ENCODE measurements at regions not wholly inside any gene's neighbourhood (a gene's known extent, or its start where the extent isn't known, plus 50 kb on each side); places are given as distances from the start of the nearest gene placed in this dataset.

DNA sequence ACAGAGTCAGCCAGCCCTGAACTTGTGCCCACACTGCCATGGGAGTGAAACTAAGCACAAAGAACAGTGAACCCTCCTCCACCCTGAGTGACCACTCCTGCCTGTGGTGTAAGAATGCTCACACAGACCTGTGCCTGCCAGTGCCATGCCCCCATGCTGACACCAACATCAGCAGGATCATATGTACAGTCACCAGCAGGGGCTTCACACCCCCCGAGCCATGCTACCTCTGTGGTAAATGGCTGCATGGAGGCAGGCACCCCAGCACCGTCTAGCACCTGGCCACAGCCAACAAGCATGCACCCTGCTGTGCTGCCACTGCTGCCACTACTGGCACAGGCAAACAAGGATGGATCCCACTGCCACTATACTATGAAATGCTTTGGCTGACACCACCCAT, 344.4 kb upstream of the CCDC196 start:
- DNase-seq (no peak), ATAC-seq (no peak)
- no peaks in the 10 kb centered on the region for H3K27me3 ChIP-seq
- H3K4me1 ChIP-seq: peaks cover 0 to 10% (median 0%) of the 10 kb centered on the region in 12 donors
- H3K27ac ChIP-seq: no peak overlapping the region
- no peak overlapping the region for H3K4me3 ChIP-seq
- TF ChIP-seq, protein P1, sequence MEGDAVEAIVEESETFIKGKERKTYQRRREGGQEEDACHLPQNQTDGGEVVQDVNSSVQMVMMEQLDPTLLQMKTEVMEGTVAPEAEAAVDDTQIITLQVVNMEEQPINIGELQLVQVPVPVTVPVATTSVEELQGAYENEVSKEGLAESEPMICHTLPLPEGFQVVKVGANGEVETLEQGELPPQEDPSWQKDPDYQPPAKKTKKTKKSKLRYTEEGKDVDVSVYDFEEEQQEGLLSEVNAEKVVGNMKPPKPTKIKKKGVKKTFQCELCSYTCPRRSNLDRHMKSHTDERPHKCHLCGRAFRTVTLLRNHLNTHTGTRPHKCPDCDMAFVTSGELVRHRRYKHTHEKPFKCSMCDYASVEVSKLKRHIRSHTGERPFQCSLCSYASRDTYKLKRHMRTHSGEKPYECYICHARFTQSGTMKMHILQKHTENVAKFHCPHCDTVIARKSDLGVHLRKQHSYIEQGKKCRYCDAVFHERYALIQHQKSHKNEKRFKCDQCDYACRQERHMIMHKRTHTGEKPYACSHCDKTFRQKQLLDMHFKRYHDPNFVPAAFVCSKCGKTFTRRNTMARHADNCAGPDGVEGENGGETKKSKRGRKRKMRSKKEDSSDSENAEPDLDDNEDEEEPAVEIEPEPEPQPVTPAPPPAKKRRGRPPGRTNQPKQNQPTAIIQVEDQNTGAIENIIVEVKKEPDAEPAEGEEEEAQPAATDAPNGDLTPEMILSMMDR (IDR thresholded peaks at IDR 0.05): no peak
- TF ChIP-seq POLR2A (IDR thresholded peaks at IDR 0.05): no peak
- H3K9me3 ChIP-seq: peaks cover 0 to 4% (median 0%) of the 10 kb centered on the region in 12 donors
- 74 to 83% (median 76%) methylated on average over 2 of the region's 2 CpGs for WGBS, 4 donors
- no peaks in the 10 kb centered on the region for H3K36me3 ChIP-seq
- intact Hi-C loops (cut with DNase I): no loop called here

DNA sequence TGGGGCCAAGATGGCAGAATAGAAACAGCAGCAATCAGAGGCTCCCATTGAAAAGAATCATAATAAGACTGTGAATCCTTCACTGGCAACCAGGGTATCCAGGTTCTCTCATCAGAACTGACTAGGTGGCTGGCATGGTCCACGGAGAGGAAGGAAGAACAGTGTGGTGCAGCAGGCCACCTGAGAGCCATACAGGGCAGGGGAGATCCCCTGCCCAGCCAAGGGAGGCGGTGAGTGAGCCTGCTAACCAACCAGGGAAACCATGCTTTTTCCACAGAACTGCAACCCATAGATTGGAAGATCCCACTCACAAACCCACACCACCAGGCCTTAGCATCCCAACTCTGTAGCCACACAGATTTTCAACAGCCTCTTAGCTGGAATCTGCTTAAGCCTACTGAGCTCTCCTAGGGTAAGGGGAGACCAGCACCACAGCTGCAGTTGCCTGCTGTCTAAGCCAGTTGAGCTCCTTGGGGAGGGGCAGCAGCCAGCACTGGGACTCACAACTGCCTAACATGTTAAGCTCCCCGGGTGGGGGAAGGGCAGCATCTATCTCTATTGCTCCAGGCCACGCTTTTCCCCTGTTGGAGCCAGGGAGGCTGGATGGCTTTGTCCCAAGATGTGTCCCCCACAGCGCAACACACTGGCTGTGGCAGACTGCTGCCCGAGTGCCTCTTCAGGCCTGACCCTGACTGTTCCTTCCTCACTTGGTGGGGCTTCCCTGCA, 342.6 kb upstream of the CCDC196 start:
- peaks cover 0 to 4% (median 0%) of the 10 kb centered on the region in 12 donors for H3K9me3 ChIP-seq
- WGBS, 4 donors: 77 to 90% (median 83%) methylated on average over 6 of the region's 6 CpGs
- ATAC-seq (no peak), DNase-seq (no peak)
- no peaks in the 10 kb centered on the region for H3K36me3 ChIP-seq
- intact Hi-C loops (cut with DNase I): no loop called here
- no peaks in the 10 kb centered on the region for H3K27me3 ChIP-seq
- H3K4me1 ChIP-seq: peaks cover 0 to 10% (median 0%) of the 10 kb centered on the region in 12 donors
- no peak overlapping the region for H3K4me3 ChIP-seq
- TF ChIP-seq POLR2A (IDR thresholded peaks at IDR 0.05): no peak
- TF ChIP-seq, protein P1 (IDR thresholded peaks at IDR 0.05): no peak
- no peak overlapping the region for H3K27ac ChIP-seq

DNA sequence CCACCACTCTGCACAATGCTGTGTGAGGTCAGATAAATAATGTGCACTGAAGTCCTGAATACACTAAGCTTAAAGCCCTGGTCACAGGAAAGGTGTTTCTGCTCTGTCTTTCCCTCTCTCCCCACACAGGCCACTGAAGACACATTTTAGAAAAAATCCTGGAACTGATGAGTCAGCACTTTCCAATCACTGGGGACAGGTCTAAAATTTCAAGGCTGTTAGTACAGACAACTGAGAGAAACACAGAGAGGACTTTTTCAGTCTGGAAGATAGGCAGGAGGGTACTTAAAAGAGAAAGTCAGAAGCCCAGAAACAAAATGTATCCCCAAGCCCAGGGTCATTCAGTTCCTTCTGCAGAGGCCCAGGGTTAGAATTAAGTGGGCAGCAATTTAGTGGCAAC, 333.9 kb upstream of the CCDC196 start:
- no peaks in the 10 kb centered on the region for H3K27me3 ChIP-seq
- no peak overlapping the region for H3K4me3 ChIP-seq
- peaks cover 0 to 9% (median 0%) of the 10 kb centered on the region in 12 donors for H3K9me3 ChIP-seq
- intact Hi-C loops (cut with DNase I): no loop called here
- DNase-seq (no peak), ATAC-seq (no peak)
- TF ChIP-seq, protein P1 (IDR thresholded peaks at IDR 0.05): no peak
- TF ChIP-seq POLR2A (IDR thresholded peaks at IDR 0.05): no peak
- peaks cover 0 to 6% (median 0%) of the 10 kb centered on the region in 12 donors for H3K4me1 ChIP-seq
- H3K27ac ChIP-seq: no peak overlapping the region
- H3K36me3 ChIP-seq: no peaks in the 10 kb centered on the region

DNA sequence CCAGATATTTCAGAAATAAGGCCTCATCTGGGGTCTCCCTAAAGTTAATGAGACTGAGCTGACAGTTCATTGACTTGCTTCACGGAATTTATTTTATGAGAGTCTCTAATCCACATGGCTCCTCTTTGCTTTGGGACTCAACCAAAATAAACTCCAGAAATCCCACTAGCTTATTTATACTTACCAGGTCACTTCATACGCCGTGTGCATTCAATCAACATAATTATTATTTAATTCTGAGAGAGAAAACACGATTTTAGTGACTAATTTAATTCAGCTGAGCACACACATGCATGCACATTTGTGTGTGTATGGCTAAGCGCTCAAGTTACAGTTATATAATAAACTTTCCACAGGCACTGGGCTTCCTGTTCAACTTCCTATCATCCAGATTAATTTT, 333.4 kb upstream of the CCDC196 start:
- H3K36me3 ChIP-seq: no peaks in the 10 kb centered on the region
- no peaks in the 10 kb centered on the region for H3K27me3 ChIP-seq
- no peak overlapping the region for H3K27ac ChIP-seq
- WGBS, 4 donors: 51 to 69% (median 63%) methylated on average over 5 of the region's 5 CpGs
- H3K9me3 ChIP-seq: peaks cover 0 to 9% (median 0%) of the 10 kb centered on the region in 12 donors
- no peak for DNase-seq
- H3K4me3 ChIP-seq: no peak overlapping the region
- no peak for TF ChIP-seq POLR2A (IDR thresholded peaks at IDR 0.05)
- TF ChIP-seq, protein P1 (IDR thresholded peaks at IDR 0.05): no peak
- ATAC-seq: no peak
- H3K4me1 ChIP-seq: peaks cover 0 to 6% (median 0%) of the 10 kb centered on the region in 12 donors
- intact Hi-C loops (cut with DNase I): no loop called here
